NCI-H2107 treated with DMSO at 0.1 percent for 48 hours (cell line): ENCODE measurements at regions not wholly inside any gene's neighbourhood (a gene's known extent, or its start where the extent isn't known, plus 50 kb on each side); places are given as distances from the start of the nearest gene placed in this dataset.
A peak's percentile ranks its signal among the peaks of the same experiment; 100 is the strongest.
"Not testable (repeated sequence)": the region's sequence is repeated elsewhere in the genome, so short reads cannot be mapped to it uniquely, and the experiment has no call there.

Experiments used
- DNase-seq: peaks from one replicate; lab custom pipeline; 2025; ENCODE audit not compliant: unreplicated experiment; lab: John Stamatoyannopoulos, UW

DNA sequence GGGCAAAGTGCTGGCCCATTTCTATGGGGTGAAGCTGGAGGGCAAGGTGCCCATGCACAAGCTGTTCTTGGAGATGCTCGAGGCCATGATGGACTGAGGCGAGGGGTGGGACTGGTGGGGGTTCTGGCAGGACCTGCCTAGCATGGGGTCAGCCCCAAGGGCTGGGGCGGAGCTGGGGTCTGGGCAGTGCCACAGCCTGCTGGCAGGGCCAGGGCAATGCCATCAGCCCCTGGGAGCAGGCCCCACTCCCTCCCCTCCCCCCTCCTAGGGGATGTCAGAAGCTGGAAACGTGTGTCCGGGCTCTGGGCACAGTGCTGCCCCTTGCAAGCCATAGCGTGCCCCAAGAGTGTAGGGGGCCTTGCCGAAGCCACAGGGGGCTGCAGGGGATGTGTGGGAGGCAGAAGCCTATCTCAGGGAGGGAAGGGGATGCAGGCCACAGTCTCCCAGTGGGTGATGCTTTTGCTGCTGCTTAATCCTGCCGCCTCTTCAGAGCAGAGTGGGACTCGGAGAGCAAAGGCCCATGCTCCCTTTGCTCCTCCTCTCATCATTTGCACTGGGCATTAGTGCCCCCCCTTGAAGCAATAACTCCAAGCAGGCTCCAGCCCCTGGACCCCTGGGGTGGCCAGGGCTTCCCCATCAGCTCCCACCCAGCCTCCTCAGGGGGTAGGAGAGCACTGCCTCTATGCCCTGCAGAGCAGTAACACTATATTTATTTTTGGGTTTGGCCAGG lies 85.2 kb downstream of the MRPL57 start:
- not testable (repeated sequence) for DNase-seq

DNA sequence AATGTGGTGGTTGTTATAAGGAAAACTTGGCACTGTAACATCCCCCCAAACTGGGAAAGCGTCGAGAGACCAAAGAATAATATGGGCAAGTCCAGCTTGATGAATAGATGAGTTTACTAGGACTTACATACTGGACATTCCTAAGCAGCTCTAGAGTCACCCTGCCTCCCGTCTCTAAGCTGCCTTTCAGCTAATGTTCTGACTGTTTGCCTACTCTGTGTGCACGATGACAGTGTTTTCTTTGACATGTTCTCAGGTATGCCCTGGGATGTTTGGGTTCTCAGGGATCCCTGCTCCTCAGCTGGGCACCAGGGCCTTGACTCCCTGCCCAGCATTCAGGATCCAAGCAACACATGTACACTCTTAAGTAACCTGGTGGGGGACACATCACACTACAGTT lies 87.5 kb downstream of the MRPL57 start:
- DNase-seq: not testable (repeated sequence)

DNA sequence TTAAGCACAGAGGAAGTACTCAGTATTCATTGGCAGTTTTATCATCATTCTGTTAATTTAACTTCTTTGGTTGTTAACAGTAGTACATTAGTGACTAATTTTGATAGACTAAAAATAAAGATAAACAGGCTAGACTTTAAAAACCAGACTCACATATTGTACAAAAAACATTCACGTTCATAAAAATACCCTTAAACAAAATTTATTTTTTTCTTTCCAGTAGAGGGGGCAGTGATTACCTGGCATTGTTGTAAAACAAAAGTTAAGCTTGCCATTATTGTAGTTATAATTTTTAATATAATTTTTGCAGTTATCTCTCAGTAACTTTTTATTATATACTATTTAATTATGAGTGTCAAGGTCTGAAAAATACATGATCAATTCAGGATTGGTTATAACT lies 92.0 kb downstream of the MRPL57 start:
- DNase-seq: not testable (repeated sequence)

- DNase-seq: not testable (repeated sequence)
Measured at GRCh38 chr13:21272439-21272838, 96.0 kb downstream of the MRPL57 start.

GRCh38 chr13:21274457-21274856 lies 98.0 kb downstream of the MRPL57 start:
- not testable (repeated sequence) for DNase-seq

- no peak for DNase-seq
Measured at GRCh38 chr13:21282065-21282464, 105.6 kb downstream of the MRPL57 start.

GRCh38 chr13:21287331-21287907 lies 111.0 kb downstream of the MRPL57 start:
- DNase-seq: no peak

- DNase-seq: no peak
Measured at GRCh38 chr13:21289475-21289874, 113.0 kb downstream of the MRPL57 start.

DNA sequence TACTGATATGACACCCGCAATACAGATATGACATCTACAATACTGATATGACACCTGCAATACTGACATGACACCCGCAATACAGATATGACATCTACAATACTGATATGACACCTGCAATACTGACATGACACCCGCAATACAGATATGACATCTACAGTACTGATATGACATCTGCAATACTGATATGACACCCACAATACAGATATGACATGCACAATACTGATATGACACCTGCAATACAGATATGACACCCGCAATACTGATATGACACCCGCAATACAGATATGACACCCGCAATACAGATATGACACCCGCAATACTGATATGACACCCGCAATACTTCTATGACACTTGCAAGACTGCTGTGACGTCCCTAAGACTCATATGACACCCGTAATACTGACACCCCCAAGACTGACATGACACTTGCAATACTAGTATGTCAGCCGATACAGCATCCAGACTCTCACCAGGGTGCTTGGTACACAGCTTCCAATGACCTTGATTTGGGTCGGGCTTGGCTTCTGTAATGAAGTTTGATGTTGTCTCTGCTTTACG lies 114.1 kb downstream of the MRPL57 start:
- not testable (repeated sequence) for DNase-seq

DNA sequence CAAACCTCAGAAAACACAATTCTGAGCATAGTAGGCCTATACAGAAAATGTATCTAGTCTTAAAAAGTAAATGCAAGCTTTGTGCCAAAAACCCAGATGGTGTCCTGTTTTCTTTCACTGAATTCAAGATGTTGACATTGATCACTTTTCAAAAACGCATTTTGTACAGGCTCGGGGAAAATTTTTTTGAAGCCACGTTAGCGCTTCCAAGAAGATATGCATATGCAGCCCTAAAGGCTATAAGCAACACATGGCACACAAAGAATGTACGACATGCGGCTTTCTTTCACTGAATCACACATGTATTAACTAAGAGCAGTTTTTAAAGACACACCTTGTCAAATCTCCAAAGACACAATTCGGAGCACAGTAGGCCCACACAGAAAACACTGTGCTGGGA lies 115.4 kb downstream of the MRPL57 start:
- no peak for DNase-seq

DNA sequence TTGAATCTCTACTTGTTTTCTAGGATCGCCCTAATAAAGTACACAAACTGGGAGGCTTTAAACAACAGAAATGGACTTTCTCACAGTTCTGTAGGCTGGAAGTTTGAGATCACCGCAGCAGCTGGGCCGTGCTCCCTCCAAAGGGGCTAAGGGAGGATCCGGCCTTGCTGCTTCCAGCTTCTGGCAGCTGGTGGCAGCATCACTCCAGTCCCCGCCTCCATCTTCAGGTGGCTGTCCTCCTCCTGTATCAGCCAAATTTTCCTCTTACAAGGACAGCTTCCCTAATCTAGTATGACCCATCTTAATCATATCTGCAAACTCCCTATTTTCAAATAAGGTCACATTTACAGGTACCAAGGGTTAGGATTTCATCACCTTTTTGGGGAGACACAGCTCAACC lies 120.5 kb downstream of the MRPL57 start:
- peak; percentile 26 for DNase-seq

DNA sequence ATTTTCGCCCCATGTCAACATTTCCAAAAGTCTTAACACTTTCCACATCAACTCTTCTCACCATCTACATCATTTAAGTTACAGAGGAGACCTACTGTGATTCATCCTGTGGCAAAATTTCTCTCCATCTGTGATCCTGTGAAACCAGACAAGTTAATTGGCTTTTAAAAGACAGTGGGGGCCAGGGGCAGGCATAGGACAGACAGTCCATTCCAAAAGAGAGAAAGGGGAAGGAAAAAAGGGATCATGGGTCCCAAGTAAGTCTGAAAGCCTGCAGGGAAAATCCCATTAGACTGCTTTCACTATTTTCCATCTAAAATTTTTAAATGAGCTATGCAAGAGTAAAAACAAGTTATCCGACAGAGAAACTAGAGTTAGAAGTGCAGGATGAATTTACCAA lies 121.0 kb downstream of the MRPL57 start:
- no peak for DNase-seq

GRCh38 chr13:21297914-21298831 lies 121.7 kb downstream of the MRPL57 start:
- DNase-seq: peak; percentile 64

DNA sequence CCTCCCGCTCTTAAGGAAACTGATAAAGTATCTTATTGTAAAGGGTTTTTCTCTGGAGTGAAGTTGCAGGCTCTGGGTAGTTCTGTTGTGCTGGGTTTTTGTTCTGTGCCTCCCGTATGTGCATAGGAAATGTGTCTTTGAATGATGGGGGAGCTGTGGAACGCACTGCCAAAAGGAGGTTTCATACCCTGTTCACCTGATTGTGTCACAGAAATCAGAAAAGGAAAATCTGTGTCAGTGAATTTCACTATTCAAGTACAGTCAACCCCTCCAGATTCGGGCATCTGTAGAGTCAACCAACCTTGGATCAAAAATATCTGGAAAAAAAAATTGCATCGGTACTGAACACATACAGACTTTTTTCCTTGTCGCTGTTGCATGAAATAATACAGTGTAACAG lies 127.8 kb downstream of the MRPL57 start:
- no peak for DNase-seq

DNA sequence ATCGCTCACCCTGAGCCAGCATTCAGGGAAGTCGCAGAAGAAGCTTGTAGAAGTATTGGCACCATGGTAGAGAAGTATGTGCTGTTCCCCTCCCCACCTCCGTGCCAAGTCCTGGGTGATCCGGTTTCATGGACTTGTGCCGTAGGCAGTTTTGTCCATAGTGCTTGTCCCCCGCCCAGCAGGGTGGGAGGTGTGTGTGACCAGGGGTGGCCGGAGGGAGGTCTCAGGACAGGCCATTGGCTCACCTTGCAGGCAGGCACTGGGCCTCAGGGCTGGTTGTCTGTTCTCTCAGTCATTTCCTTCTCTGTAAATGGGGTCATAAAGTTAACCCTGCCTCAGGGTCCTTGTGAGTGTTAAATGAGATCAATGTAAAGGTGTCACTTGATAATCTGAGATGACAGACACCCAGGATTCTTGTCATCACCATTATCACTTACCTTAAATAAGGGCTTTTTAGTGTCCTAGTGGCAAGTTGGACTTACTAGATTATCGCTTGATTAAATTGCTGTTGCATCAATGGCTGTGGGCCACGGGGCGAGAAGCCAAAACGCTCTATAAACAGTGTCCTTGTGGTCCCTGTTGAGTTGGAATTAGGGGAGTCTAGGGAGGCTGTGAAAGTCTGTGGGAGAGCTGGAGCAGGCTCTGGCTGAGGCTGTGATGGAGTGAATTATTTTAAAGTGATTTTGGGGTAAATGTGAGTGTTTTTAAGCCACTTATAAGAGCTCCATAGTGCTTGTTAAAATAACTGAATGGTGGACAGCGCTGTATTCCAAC lies 130.0 kb downstream of the MRPL57 start:
- DNase-seq: not testable (repeated sequence)

GRCh38 chr13:21307158-21307557 lies 130.7 kb downstream of the MRPL57 start:
- not testable (repeated sequence) for DNase-seq

GRCh38 chr13:21308906-21309305 lies 132.4 kb downstream of the MRPL57 start:
- DNase-seq: no peak

DNA sequence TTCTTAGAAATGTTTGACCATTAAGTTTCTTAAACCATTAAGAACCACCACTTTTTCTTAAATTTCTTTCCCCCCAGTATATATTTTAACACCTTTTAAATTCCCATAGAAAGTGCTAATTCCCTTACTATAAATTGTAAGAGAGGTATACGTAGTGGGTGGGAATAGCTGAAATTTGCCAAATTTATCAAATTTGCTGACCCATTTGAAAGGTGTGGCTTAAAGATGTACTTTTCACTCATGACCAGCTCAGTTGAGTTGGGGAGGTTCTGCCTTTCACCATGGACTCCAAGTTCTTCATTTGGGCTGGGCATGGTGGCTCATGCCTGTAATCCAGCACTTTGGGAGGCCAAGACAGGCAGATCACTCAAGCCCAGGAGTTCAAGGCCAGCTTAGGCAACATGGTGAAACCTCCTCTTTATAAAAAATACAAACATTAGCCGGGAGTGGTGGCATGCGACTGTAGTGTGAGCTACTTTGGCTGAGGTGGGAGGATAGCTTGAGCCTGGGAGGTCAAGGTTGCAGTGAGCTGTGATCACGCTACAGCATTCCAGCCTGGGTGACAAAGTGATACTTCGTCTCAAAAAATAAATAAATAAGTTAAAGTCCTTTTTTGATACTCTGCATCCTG lies 133.2 kb downstream of the MRPL57 start:
- DNase-seq: no peak

DNA sequence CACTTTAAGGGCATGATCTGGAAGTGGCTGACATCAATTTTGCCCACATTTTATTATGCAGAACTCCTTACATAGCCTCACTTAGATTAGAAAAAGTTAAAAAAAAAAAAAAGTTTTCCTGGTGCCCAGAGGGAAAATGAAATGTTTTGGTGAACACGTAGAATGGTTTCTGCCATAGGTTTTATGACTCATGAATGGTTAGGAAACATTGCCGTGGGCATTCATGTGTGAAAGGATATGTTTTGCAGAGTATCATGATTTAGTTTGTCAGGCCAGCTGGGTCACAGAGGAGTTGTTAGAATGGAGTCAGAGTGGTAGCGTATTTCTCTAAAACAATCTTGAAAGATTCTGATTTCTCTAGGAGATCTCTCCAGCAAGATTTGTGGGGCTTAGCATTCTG lies 133.8 kb downstream of the MRPL57 start:
- DNase-seq: no peak

DNA sequence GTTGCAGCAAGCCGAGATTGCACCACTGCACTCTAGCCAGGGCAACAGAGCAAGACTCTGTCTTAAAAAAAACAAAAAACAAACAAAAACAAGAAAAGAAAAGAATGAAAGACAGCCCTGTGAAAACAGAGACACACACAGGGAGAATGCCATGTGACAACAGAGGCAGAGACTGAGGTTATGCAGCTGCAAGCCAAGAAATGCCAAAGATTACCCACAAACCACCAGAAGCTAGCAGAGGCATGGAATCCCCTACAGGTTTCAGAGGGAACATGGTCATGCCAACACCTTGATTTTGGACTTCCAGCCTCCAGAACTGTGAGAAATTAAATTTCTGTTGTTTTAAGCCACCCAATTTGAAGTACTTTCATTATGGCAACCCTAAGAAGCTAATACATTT lies 138.5 kb downstream of the MRPL57 start:
- not testable (repeated sequence) for DNase-seq
